ENCODE measurements at regions not wholly inside any gene's neighbourhood (a gene's known extent, or its start where the extent isn't known, plus 50 kb on each side); places are given as distances from the start of the nearest gene placed in this dataset.

DNA sequence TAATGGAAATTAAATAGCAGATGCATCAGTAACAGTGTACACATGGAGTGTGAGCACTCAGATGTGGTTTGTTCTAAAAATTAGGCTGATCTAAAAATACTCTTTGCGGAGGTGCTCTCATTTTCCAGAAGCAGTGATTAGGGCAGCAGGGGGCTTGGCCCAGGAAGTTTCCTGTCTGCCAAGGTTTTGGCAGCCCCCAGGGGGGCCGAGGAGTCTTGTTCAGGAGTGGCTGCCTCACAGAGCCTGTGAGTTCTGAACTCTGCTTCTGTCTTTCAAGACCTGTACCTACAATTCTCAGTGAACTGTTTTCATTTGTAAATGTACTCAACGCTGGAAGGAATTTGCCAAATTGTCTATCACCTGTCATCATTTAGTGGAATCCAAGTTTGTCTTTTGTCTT lies 388.4 kb upstream of the CDH11 start:
- TF ChIP-seq, protein P1, sequence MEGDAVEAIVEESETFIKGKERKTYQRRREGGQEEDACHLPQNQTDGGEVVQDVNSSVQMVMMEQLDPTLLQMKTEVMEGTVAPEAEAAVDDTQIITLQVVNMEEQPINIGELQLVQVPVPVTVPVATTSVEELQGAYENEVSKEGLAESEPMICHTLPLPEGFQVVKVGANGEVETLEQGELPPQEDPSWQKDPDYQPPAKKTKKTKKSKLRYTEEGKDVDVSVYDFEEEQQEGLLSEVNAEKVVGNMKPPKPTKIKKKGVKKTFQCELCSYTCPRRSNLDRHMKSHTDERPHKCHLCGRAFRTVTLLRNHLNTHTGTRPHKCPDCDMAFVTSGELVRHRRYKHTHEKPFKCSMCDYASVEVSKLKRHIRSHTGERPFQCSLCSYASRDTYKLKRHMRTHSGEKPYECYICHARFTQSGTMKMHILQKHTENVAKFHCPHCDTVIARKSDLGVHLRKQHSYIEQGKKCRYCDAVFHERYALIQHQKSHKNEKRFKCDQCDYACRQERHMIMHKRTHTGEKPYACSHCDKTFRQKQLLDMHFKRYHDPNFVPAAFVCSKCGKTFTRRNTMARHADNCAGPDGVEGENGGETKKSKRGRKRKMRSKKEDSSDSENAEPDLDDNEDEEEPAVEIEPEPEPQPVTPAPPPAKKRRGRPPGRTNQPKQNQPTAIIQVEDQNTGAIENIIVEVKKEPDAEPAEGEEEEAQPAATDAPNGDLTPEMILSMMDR (IDR thresholded peaks at IDR 0.05; ENCODE audit: low read depth, low read length, poor library complexity, severe bottlenecking): no peak
- TF ChIP-seq EZH2phosphoT487 (IDR thresholded peaks at IDR 0.05; ENCODE audit: borderline replicate concordance, low read length): no peak

Measured in DOHH2 (cell line).